HFFc6 (cell line): ENCODE measurements at regions not wholly inside any gene's neighbourhood (a gene's known extent, or its start where the extent isn't known, plus 50 kb on each side); places are given as distances from the start of the nearest gene placed in this dataset.
"Not testable (repeated sequence)": the region's sequence is repeated elsewhere in the genome, so short reads cannot be mapped to it uniquely, and the experiment has no call there.

Experiments
- DNase-seq: peaks from one replicate; pipeline ENCODE4 v3.0.0-alpha.2; 2018
- H3K27ac Mint-ChIP-seq: 2 replicates; pipeline ENCODE4 v1.8.0; 2020; ENCODE audit warnings: mild to moderate bottlenecking, mixed read lengths
- H3K27me3 Mint-ChIP-seq: 2 replicates; pipeline ENCODE4 v1.8.0; 2021; ENCODE audit warnings: mild to moderate bottlenecking, moderate library complexity, mixed read lengths; ENCODE audit not compliant: insufficient read depth
- H3K36me3 Mint-ChIP-seq: 2 replicates; pipeline ENCODE4 v1.8.0; 2021; ENCODE audit warnings: low read depth, mixed read lengths
- H3K4me1 Mint-ChIP-seq: 2 replicates; pipeline ENCODE4 v1.8.0; 2020; ENCODE audit warnings: low read depth, mixed read lengths
- H3K4me3 Mint-ChIP-seq: 2 replicates; pipeline ENCODE4 v1.8.0; 2020; ENCODE audit warnings: mild to moderate bottlenecking, moderate library complexity, mixed read lengths
- H3K9me3 Mint-ChIP-seq: 2 replicates; pipeline ENCODE4 v1.8.0; 2020; ENCODE audit warnings: mild to moderate bottlenecking, mixed read lengths
- CTCF ChIP-seq: fragments of 200-600 bp; sonication (generic); IDR thresholded peaks from 2 replicates; pipeline ENCODE4 v1.5.0; 2021; ENCODE audit warnings: antibody characterized with exemption, mild to moderate bottlenecking

- Mint-ChIP-seq H3K4me3 (no peak overlapping the region), H3K27me3 (no peaks in the 10 kb centered on the region; the same call in 1 of the 2 replicates), H3K36me3 (no peaks in the 10 kb centered on the region; the same call in 1 of the 2 replicates), H3K4me1 (no peaks in the 10 kb centered on the region), H3K9me3 (peaks cover 33% of the 10 kb centered on the region), H3K27ac (no peak overlapping the region)
- no peak for TF ChIP-seq CTCF
- DNase-seq = no peak
Measured at GRCh38 chr4:95779447-95779846, 60.4 kb upstream of the PDHA2 start.

GRCh38 chr4:95778666-95779065 is 61.2 kb upstream of the PDHA2 start:
- TF ChIP-seq CTCF = no peak
- no peak for DNase-seq
- H3K36me3 Mint-ChIP-seq = no peaks in the 10 kb centered on the region; the same call in 1 of the 2 replicates
- H3K4me3 Mint-ChIP-seq = no peak overlapping the region
- H3K27me3 Mint-ChIP-seq = no peaks in the 10 kb centered on the region; the same call in 1 of the 2 replicates
- H3K4me1 Mint-ChIP-seq = no peaks in the 10 kb centered on the region
- H3K9me3 Mint-ChIP-seq = peaks cover 35% of the 10 kb centered on the region
- H3K27ac Mint-ChIP-seq = no peak overlapping the region

- H3K27me3 Mint-ChIP-seq, H3K36me3 Mint-ChIP-seq, H3K27ac Mint-ChIP-seq, H3K4me3 Mint-ChIP-seq, DNase-seq, H3K4me1 Mint-ChIP-seq: not testable (repeated sequence)
- peaks cover 49% of the 10 kb centered on the region for H3K9me3 Mint-ChIP-seq
Measured at GRCh38 chr4:95770605-95771004, 69.3 kb upstream of the PDHA2 start.

- no peak for TF ChIP-seq CTCF
- no peak for DNase-seq
- no peaks in the 10 kb centered on the region for H3K4me1 Mint-ChIP-seq
- H3K4me3 Mint-ChIP-seq = no peak overlapping the region
- no peak overlapping the region for H3K27ac Mint-ChIP-seq
- H3K9me3 Mint-ChIP-seq = peaks cover 40% of the 10 kb centered on the region
- no peaks in the 10 kb centered on the region for H3K36me3 Mint-ChIP-seq
- no peaks in the 10 kb centered on the region for H3K27me3 Mint-ChIP-seq
Measured at GRCh38 chr4:95764961-95765360, 74.9 kb upstream of the PDHA2 start.

GRCh38 chr4:95761871-95762270 is 78.0 kb upstream of the PDHA2 start:
- TF ChIP-seq CTCF = no peak
- Mint-ChIP-seq H3K4me1 (no peaks in the 10 kb centered on the region), H3K27ac (no peak overlapping the region), H3K27me3 (no peaks in the 10 kb centered on the region), H3K4me3 (no peak overlapping the region), H3K9me3 (peaks cover 22% of the 10 kb centered on the region), H3K36me3 (no peaks in the 10 kb centered on the region; the same call in 1 of the 2 replicates)
- DNase-seq = no peak

- no peak for TF ChIP-seq CTCF
- H3K9me3 Mint-ChIP-seq = peaks cover 24% of the 10 kb centered on the region
- H3K27me3 Mint-ChIP-seq = no peaks in the 10 kb centered on the region
- no peaks in the 10 kb centered on the region; the same call in 1 of the 2 replicates for H3K36me3 Mint-ChIP-seq
- no peak for DNase-seq
- no peak overlapping the region for H3K27ac Mint-ChIP-seq
- no peak overlapping the region for H3K4me3 Mint-ChIP-seq
- H3K4me1 Mint-ChIP-seq = no peaks in the 10 kb centered on the region
Measured at GRCh38 chr4:95761426-95761825, 78.5 kb upstream of the PDHA2 start.

- H3K27me3 Mint-ChIP-seq, H3K36me3 Mint-ChIP-seq, H3K4me1 Mint-ChIP-seq, H3K27ac Mint-ChIP-seq, H3K4me3 Mint-ChIP-seq, DNase-seq: not testable (repeated sequence)
- H3K9me3 Mint-ChIP-seq = peaks cover 31% of the 10 kb centered on the region
Measured at GRCh38 chr4:95760646-95761045, 79.2 kb upstream of the PDHA2 start.
